Tibial artery (tissue), 4 donors: ENCODE measurements at regions not wholly inside any gene's neighbourhood (a gene's known extent, or its start where the extent isn't known, plus 50 kb on each side); places are given as distances from the start of the nearest gene placed in this dataset.

Experiments used
- DNase-seq, 2 donors: peaks; one replicate each; pipeline ENCODE4 v3.0.0-alpha.2; 2019
- H3K27ac ChIP-seq, 2 donors: fragments of 200-600 bp; sonication (generic) in 1 of 2; 1 replicate in 1 of 2; 2 replicates in 1 of 2; pipeline ENCODE4 v1.5.1; 2018 to 2019; ENCODE audit warnings: mild to moderate bottlenecking in 1 of 2
- H3K27me3 ChIP-seq, 2 donors: fragments of 200-600 bp; sonication (generic) in 1 of 2; one replicate each; pipeline versions ENCODE4 v1.5.1 to v1.6.0; 2016 to 2019
- H3K36me3 ChIP-seq, 3 donors: fragments of 200-600 bp; sonication (generic) in 2 of 3; one replicate each; pipeline ENCODE4 v1.5.1; 2016 to 2019; ENCODE audit warnings: mild to moderate bottlenecking in 2 of 3
- H3K4me1 ChIP-seq, 4 donors: fragments of 200-600 bp; sonication (generic) in 2 of 4; 1 replicate in 3 of 4; 2 replicates in 1 of 4; pipeline ENCODE4 v1.5.1; 2016 to 2019
- H3K4me3 ChIP-seq, 2 donors: fragments of 200-600 bp; sonication (generic) in 1 of 2; 1 replicate in 1 of 2; 2 replicates in 1 of 2; pipeline ENCODE4 v1.5.1; 2018 to 2019; ENCODE audit warnings: mild to moderate bottlenecking in 2 of 2
- H3K9me3 ChIP-seq, 3 donors: fragments of 200-600 bp; sonication (generic) in 1 of 3; one replicate each; pipeline ENCODE4 v1.5.1; 2016 to 2019
- intact Hi-C: fragments of 100-400 bp; cut with DNase I; formaldehyde crosslinking; loops from one replicate; pipeline ENCODE4 v1.15.0; 2023; ENCODE audit warnings: low total_unique reads
- TF ChIP-seq, protein P1 (sequence below), 2 experiments: fragments of 200-600 bp in 1 of 2; fragments of 450-650 bp in 1 of 2; IDR thresholded peaks; one replicate each; pipeline ENCODE4 v1.5.1; 2017 to 2019; ENCODE audit warnings: antibody characterized with exemption in 2 of 2, mild to moderate bottlenecking in 1 of 2, moderate library complexity in 1 of 2

DNA sequence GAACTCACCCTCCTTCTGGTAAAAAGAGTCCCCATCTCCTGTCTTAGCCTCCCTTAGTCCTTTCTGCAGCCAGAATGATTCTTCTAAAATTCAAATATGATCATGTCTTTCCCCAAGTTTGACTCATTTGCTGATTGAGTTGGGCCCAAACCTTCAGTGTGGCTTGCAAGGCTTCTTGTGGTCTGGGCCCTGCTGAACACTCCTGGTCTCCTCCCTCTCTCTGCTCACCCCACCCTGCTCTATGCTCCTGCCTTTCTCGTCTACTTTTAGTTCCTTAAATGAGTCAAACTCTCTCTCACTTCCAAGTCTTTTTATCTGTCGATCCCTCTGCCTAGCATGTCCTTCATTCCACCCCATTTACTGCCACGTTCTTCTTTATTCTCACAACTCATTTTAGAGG, 72.6 kb downstream of the CCR1 start:
- H3K27ac ChIP-seq, result no peak overlapping the region
- intact Hi-C loops, result no loop called here
- peak in 1 of 2 donors; percentile 33 for DNase-seq
- H3K36me3 ChIP-seq, result no peaks in the 10 kb centered on the region
- H3K9me3 ChIP-seq, result no peaks in the 10 kb centered on the region
- no peak overlapping the region for H3K4me3 ChIP-seq
- TF ChIP-seq, protein P1, sequence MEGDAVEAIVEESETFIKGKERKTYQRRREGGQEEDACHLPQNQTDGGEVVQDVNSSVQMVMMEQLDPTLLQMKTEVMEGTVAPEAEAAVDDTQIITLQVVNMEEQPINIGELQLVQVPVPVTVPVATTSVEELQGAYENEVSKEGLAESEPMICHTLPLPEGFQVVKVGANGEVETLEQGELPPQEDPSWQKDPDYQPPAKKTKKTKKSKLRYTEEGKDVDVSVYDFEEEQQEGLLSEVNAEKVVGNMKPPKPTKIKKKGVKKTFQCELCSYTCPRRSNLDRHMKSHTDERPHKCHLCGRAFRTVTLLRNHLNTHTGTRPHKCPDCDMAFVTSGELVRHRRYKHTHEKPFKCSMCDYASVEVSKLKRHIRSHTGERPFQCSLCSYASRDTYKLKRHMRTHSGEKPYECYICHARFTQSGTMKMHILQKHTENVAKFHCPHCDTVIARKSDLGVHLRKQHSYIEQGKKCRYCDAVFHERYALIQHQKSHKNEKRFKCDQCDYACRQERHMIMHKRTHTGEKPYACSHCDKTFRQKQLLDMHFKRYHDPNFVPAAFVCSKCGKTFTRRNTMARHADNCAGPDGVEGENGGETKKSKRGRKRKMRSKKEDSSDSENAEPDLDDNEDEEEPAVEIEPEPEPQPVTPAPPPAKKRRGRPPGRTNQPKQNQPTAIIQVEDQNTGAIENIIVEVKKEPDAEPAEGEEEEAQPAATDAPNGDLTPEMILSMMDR (IDR thresholded peaks at IDR 0.05), result no peak
- no peaks in the 10 kb centered on the region for H3K27me3 ChIP-seq
- H3K4me1 ChIP-seq, result no peaks in the 10 kb centered on the region

DNA sequence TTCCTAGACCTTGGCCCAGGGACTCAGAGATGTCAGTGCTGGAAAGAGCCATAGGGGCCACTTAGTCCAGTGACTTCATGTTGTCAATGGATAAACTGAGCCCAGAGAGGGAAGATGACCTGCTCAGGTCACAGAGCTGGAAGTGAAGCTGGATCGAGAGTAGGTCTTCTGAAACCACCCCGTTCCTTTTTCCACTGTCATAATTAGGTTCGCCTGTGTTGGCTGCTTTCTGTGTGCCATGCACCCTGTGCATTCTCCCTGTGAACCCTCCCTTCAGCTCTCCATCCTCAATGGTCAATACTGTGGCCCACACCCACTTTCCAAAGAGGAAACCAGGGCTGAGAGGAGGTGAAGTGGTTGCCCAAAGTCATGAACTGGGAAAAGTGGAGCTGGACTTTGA, 74.8 kb downstream of the CCR1 start:
- H3K9me3 ChIP-seq, result no peaks in the 10 kb centered on the region
- no peaks in the 10 kb centered on the region for H3K36me3 ChIP-seq
- no peak for DNase-seq
- H3K4me1 ChIP-seq, result no peaks in the 10 kb centered on the region
- TF ChIP-seq, protein P1 (IDR thresholded peaks at IDR 0.05), result no peak
- intact Hi-C loops, result no loop called here
- no peaks in the 10 kb centered on the region for H3K27me3 ChIP-seq
- H3K27ac ChIP-seq, result no peak overlapping the region
- H3K4me3 ChIP-seq, result no peak overlapping the region

DNA sequence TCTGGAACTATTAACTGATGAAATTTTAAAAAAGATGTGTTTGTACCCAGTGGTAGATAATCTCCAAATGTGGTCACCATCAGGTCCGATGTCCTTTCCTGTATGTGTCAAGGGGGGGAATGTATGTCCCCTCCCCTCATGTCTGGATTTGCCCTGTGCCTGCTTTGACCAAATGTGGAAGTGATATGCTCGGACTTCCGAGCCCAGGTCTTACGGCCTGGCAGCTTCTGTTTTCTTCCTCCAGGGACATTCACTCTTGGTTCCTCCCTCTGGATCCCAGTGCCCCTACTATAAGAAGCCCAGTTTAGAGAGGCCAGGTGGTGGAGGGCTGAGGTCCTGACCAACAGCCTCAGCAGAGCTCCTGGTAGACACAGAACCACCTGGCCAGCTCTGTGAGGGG, 75.5 kb downstream of the CCR1 start:
- TF ChIP-seq, protein P1 (IDR thresholded peaks at IDR 0.05), result no peak
- no peak overlapping the region for H3K27ac ChIP-seq
- H3K9me3 ChIP-seq, result no peaks in the 10 kb centered on the region
- DNase-seq, result no peak
- no peak overlapping the region for H3K4me3 ChIP-seq
- H3K27me3 ChIP-seq, result no peaks in the 10 kb centered on the region
- no peaks in the 10 kb centered on the region for H3K36me3 ChIP-seq
- intact Hi-C loops, result no loop called here
- H3K4me1 ChIP-seq, result no peaks in the 10 kb centered on the region

DNA sequence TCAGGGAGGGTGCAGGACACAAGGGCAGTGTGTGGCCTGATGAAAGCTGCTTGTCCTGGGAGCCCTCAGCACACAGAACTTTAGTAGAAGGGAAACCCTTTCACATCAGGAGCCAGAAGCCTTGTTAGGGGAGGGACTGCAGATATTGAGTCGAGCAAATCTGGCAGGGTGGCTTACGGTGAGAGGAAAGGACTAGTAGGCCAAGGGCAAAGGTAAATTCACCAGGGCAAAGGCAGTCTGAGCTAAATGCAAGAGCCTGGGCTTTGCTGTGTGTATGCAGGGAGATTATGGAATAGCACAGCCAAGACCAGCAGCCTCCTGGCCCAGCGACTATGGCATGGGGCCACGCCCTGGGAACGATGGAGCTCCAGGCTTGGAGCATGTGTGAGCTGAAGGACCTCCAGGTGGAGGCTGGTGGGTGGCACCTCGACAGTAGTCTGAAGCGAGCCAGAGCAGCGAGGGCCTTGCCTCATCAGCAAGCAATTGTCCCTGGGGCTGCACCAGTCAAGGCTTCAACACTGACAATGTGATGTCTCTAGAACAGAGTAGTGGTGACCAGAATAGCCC, 76.1 kb downstream of the CCR1 start:
- no peaks in the 10 kb centered on the region for H3K27me3 ChIP-seq
- intact Hi-C loops, result no loop called here
- H3K4me1 ChIP-seq, result no peaks in the 10 kb centered on the region
- H3K9me3 ChIP-seq, result no peaks in the 10 kb centered on the region
- no peak overlapping the region for H3K27ac ChIP-seq
- DNase-seq, result no peak
- H3K4me3 ChIP-seq, result no peak overlapping the region
- TF ChIP-seq, protein P1 (IDR thresholded peaks at IDR 0.05), result no peak
- no peaks in the 10 kb centered on the region for H3K36me3 ChIP-seq

DNA sequence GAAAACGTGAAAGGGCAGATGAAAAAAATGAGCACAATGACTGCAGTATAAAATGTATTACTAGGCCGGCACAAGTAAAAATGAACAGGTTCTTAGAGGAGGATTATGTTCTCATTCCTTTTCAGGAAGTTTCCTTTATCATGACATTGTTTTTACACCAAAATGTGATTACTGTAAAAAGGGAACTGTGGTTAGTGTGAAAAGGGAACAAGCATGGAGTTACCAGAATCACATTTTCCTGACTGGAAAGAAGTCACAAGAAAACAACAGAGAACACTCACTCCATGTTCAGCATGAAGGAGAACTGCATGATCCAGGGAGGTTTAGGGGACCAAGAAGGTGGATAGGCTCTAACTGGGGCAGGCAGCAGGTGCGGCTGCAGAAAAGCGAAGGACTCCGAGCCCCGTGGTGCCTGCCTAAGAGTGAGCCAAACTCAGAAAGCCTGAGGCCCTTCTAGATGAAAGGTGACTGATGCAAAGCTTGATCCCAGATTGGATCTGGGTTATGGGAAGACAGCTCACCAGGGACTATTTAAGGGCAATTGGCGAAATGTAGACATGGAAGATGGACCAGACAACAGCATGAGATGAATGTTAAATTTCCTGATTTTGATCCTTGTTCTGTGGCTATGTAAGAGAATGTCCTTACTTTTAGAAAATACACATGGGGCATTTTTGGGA, 77.3 kb downstream of the CCR1 start:
- Histone ChIP-seq H3K4me3 (no peak overlapping the region), H3K4me1 (no peaks in the 10 kb centered on the region), H3K36me3 (no peaks in the 10 kb centered on the region), H3K27me3 (no peaks in the 10 kb centered on the region), H3K27ac (no peak overlapping the region), H3K9me3 (no peaks in the 10 kb centered on the region)
- intact Hi-C loops, result no loop called here
- TF ChIP-seq, protein P1 (IDR thresholded peaks at IDR 0.05), result no peak
- no peak for DNase-seq
